NCI-H526 treated with DMSO at 0.1 percent for 48 hours (cell line): ENCODE measurements at regions not wholly inside any gene's neighbourhood (a gene's known extent, or its start where the extent isn't known, plus 50 kb on each side); places are given as distances from the start of the nearest gene placed in this dataset.
"Not testable (repeated sequence)": the region's sequence is repeated elsewhere in the genome, so short reads cannot be mapped to it uniquely, and the experiment has no call there.

Experiments
- DNase-seq: peaks from one replicate; lab custom pipeline; 2025; lab: John Stamatoyannopoulos, UW

- peak; percentile 32 for DNase-seq
These were observed 85.0 kb upstream of the AK4 start for GRCh38 chr1:65063025-65063424.

GRCh38 chr1:65064981-65065380 lies 83.0 kb upstream of the AK4 start:
- no peak for DNase-seq

DNA sequence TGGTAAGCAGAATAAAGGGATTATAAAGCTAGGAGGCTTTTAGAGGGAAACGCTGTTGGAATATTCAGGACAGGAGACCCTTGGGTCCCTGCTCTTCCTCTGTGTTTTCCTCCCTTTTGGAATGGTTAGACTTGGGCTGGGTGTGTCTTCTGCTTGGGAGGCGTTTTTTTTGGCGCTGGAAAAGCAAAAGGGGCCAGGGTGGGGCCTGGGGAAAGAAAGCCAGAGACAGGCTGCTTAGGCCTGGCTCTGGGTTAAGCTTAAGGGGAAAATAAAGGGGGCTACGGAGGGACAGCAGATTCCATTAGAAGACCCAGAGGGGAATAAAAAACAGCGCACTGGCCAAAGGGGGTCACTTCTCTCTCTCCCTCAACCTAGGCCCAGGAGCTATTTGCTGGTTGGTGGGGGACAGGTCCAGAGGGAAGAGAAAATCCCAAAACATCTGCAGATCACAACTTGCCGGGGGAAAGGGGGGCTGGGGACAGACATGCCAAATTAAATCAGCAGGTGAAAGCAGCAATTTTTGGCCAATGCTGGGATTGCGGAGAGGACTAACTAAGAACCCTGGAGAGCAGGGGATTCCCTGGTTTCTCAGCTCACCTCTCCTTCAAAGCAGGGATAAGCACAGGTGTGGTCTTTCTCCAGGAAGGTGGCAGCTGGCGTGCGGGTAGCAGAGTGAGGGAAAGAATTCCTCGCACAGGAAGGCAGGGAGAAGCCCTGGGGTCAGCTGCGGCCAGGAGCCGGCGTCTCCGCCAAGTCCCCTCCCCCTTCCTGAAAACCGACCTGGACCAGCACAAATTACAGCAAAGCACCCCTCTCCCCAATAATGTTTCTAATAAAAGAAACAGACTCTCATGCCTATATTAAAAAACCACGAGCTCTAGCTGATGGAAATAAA lies 82.2 kb upstream of the AK4 start:
- peak; percentile 59 for DNase-seq

DNA sequence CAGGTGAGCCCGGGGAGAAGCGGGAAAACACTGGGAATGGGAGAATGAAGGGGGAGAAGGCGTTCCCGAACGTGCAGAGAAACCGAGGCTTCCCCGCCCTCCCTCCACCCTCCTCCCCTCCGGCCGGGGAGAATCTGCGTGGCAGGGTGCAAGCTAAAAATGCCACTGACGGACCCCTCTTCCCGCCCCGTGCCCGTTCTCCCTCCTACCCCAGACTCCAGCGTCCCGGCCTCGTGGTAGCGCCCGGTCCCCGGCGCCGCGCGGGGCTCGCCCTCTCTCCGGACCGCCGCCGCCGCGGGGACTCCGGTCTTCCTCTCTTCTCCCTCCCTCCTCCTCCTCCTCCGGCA lies 81.6 kb upstream of the AK4 start:
- DNase-seq = peak; percentile 59

GRCh38 chr1:65066766-65067490 lies 81.1 kb upstream of the AK4 start:
- DNase-seq = peak; percentile 50

GRCh38 chr1:65067491-65068201 lies 80.4 kb upstream of the AK4 start:
- peak; percentile 62 for DNase-seq

- peak; percentile 66 for DNase-seq
These were observed 79.6 kb upstream of the AK4 start for GRCh38 chr1:65068202-65069010.

DNA sequence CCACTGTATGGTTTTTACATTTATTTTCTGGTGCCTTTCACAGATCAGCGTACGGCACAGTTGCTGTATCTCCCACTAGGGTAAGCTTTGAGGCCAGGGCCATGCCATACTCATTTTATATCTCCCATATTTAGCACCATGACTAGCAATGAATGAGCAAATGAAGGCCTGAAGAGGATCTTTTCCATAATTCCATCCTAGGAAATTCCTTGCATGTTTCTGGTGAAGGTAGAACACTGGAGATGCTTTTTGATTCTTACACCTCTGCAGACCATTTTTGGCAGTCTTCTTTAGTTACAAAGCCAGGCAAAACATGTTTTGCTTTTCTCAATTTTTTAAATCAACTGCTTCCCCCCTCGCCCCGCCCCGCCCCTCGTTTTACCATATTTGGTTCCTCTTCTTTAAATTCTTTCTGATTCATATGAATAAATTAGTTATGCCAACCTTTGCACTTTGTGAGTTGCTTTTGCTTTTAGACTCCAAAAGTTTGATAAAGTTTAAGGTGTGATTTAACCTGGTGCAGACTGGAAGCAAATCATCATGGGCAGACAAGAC lies 78.9 kb upstream of the AK4 start:
- peak; percentile 55 for DNase-seq

GRCh38 chr1:65072845-65073244 lies 75.2 kb upstream of the AK4 start:
- DNase-seq = no peak

DNA sequence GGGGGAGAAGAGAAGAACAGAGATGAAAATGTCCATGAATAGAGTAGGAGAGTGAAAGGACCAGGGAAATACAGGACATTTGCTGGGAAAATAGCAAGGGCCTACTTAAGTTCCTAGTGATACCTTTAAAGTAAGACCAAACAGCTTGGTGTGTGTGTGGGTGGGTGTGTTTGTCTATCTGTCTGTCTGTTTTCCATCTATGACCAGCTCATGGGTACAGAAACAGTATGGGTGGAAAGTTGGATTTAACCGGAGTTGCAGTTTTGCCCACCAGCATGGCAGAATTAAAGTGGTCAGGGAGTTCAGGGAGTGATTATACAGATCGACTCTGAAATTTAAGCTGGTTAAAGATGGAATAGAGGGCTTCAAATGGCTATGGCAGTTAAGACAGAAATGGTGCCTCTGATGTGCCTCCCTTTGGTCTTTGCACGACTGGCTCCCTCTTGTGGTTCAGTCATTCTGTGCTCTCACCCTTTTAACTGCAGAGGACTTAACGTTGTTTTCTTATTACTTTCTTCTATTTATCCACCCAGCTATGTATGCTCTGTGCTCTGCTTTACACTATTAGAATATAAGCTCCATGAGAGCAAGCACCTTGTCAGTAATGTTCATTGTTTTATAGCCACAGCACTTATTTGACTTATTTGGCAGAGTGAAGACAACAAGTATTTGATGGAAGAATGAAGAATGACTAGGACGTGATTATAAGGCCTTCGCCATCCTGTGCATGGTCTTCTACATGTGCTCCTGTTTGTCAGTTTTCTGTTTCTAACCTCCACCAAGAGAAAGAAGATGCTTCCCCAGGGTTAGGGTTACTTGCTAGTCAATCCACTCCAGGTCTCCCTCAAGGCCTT lies 72.7 kb upstream of the AK4 start:
- peak; percentile 67 for DNase-seq

DNA sequence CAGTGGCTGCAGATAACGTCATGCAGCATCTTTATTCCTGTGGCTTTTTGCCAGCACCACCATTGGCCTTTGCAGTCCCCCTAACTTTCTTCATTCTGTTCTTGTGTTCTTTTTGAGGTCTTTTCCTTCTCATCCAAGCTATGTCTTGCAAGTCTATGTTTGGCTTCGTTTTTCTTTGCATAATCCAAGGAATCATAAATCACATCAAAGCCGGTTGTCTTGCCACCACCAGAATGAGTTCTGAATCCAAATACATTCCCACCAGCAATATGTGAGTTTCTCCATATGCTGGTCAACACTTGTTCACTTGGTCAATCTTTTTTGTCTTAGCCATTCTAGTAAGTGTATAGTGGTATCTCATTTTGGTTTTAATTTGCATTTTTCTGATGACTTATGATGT lies 70.6 kb upstream of the AK4 start:
- DNase-seq = no peak

DNA sequence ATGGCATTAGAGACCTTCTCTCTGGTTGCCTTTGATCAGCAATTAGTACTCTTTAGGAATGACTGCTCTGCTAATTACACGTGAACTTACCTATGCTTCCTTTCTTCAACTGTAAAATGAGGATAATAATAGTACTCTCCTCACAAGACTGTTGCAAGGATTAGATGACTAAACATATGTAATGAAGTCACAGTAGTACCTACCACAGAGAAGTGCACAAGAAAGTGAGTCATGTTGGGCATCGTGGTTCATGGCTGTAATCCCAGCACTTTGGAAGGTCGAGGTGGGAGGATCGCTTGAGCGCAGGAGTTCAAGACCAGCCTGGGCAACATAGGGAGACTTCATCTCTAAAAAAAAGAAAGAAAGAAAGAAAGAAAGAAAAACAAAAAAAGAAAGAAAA lies 68.1 kb upstream of the AK4 start:
- DNase-seq = no peak

GRCh38 chr1:65082346-65083040 lies 65.5 kb upstream of the AK4 start:
- DNase-seq = no peak

- DNase-seq = no peak
These were observed 64.6 kb upstream of the AK4 start for GRCh38 chr1:65083263-65083896.

GRCh38 chr1:65084066-65084465 lies 63.9 kb upstream of the AK4 start:
- no peak for DNase-seq

- DNase-seq = not testable (repeated sequence)
These were observed 60.5 kb upstream of the AK4 start for GRCh38 chr1:65087519-65087918.

DNA sequence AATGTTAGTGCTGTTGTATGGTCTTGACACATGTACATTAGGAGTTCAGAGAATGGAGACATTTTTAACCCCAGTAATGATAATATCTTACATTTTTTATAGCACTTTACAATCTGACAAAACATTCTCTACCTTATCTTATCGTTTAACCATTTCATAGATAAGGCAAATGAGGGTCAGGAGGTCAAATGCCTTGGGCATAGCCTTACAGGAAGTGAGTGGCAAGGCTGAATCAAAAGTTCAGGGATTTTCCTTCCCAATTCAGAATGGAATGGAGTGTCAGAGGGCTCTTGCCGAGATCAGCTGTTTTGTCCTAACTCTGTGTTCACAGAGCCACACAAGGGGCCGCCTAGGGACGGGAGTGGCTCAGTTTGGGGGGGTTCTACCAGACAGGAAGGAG lies 57.6 kb upstream of the AK4 start:
- DNase-seq = no peak

- no peak for DNase-seq
These were observed 55.3 kb upstream of the AK4 start for GRCh38 chr1:65092691-65093090.

DNA sequence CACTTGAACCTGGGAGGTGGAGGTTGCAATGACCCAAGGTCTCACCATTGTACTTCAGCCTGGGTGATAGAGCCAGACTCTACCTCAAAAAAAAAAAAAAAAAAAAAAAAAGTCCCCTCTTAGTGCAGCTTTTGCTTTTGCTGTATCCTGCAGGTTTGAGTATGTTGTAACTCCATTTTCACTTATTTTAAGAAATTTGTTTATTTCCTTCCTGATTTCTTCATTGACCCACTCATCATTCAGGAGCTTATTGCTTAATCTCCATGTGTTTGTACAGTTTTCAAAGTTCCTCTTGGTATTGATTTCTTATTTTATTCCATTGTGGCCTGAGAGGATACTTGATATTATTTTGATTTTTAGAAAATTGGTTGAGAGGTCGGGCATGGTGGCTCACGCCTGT lies 50.9 kb upstream of the AK4 start:
- DNase-seq = no peak
